ENCODE measurements at regions not wholly inside any gene's neighbourhood (a gene's known extent, or its start where the extent isn't known, plus 50 kb on each side); places are given as distances from the start of the nearest gene placed in this dataset.

- Histone ChIP-seq H3K4me3 (ENCODE audit: severe bottlenecking) (no peak overlapping the region), H3K27me3 (ENCODE audit: insufficient read depth, poor library complexity, severe bottlenecking) (no peaks in the 10 kb centered on the region), H3K36me3 (ENCODE audit: low read depth) (no peaks in the 10 kb centered on the region), H3K27ac (ENCODE audit: poor library complexity, severe bottlenecking) (no peak overlapping the region), H3K9me3 (ENCODE audit: severe bottlenecking) (no peaks in the 10 kb centered on the region), H3K4me1 (ENCODE audit: insufficient read depth, poor library complexity, severe bottlenecking) (no peaks in the 10 kb centered on the region)
- TF ChIP-seq CTCF (IDR thresholded peaks at IDR 0.05; ENCODE audit: poor library complexity, severe bottlenecking): no peak
- DNase-seq (ENCODE audit: low spot score) (no peak), ATAC-seq (ENCODE audit: low read depth) (no peak)
Observed at GRCh38 chr6:106022801-106023200, 63.3 kb upstream of the PRDM1 start.

- TF ChIP-seq CTCF (IDR thresholded peaks at IDR 0.05; ENCODE audit: poor library complexity, severe bottlenecking): no peak
- H3K9me3 ChIP-seq (ENCODE audit: severe bottlenecking): no peaks in the 10 kb centered on the region
Observed at GRCh38 chr6:106017454-106017853, 68.7 kb upstream of the PRDM1 start.

GRCh38 chr6:106014955-106015354, 71.2 kb upstream of the PRDM1 start:
- H3K4me3 ChIP-seq (ENCODE audit: severe bottlenecking): no peak overlapping the region

More at GRCh38 chr6:106017454-106017853, 68.7 kb upstream of the PRDM1 start:
- no peak overlapping the region for H3K27ac ChIP-seq (ENCODE audit: poor library complexity, severe bottlenecking)
- H3K4me1 ChIP-seq (ENCODE audit: insufficient read depth, poor library complexity, severe bottlenecking): no peaks in the 10 kb centered on the region
- no peak for DNase-seq (ENCODE audit: low spot score)
- ATAC-seq (ENCODE audit: low read depth): no peak
- H3K27me3 ChIP-seq (ENCODE audit: insufficient read depth, poor library complexity, severe bottlenecking): no peaks in the 10 kb centered on the region
- H3K4me3 ChIP-seq (ENCODE audit: severe bottlenecking): no peak overlapping the region
- no peaks in the 10 kb centered on the region for H3K36me3 ChIP-seq (ENCODE audit: low read depth)

GRCh38 chr6:106011476-106011875, 74.7 kb upstream of the PRDM1 start:
- no peak for TF ChIP-seq CTCF (IDR thresholded peaks at IDR 0.05; ENCODE audit: poor library complexity, severe bottlenecking)
- DNase-seq (ENCODE audit: low spot score) (no peak), ATAC-seq (ENCODE audit: low read depth) (no peak)
- H3K4me3 ChIP-seq (ENCODE audit: severe bottlenecking): no peak overlapping the region
- no peaks in the 10 kb centered on the region for H3K27me3 ChIP-seq (ENCODE audit: insufficient read depth, poor library complexity, severe bottlenecking)
- H3K27ac ChIP-seq (ENCODE audit: poor library complexity, severe bottlenecking): no peak overlapping the region
- H3K9me3 ChIP-seq (ENCODE audit: severe bottlenecking): no peaks in the 10 kb centered on the region
- H3K36me3 ChIP-seq (ENCODE audit: low read depth): no peaks in the 10 kb centered on the region
- H3K4me1 ChIP-seq (ENCODE audit: insufficient read depth, poor library complexity, severe bottlenecking): no peaks in the 10 kb centered on the region

More at GRCh38 chr6:106014955-106015354, 71.2 kb upstream of the PRDM1 start:
- H3K27ac ChIP-seq (ENCODE audit: poor library complexity, severe bottlenecking): no peak overlapping the region
- H3K4me1 ChIP-seq (ENCODE audit: insufficient read depth, poor library complexity, severe bottlenecking): no peaks in the 10 kb centered on the region
- H3K9me3 ChIP-seq (ENCODE audit: severe bottlenecking): no peaks in the 10 kb centered on the region
- ATAC-seq (ENCODE audit: low read depth) (no peak), DNase-seq (ENCODE audit: low spot score) (no peak)
- TF ChIP-seq CTCF (IDR thresholded peaks at IDR 0.05; ENCODE audit: poor library complexity, severe bottlenecking): no peak
- H3K27me3 ChIP-seq (ENCODE audit: insufficient read depth, poor library complexity, severe bottlenecking): no peaks in the 10 kb centered on the region
- H3K36me3 ChIP-seq (ENCODE audit: low read depth): no peaks in the 10 kb centered on the region

- Histone ChIP-seq H3K36me3 (ENCODE audit: low read depth) (no peaks in the 10 kb centered on the region), H3K27me3 (ENCODE audit: insufficient read depth, poor library complexity, severe bottlenecking) (no peaks in the 10 kb centered on the region), H3K4me1 (ENCODE audit: insufficient read depth, poor library complexity, severe bottlenecking) (no peaks in the 10 kb centered on the region), H3K27ac (ENCODE audit: poor library complexity, severe bottlenecking) (no peak overlapping the region), H3K9me3 (ENCODE audit: severe bottlenecking) (no peaks in the 10 kb centered on the region), H3K4me3 (ENCODE audit: severe bottlenecking) (no peak overlapping the region)
- no peak for TF ChIP-seq CTCF (IDR thresholded peaks at IDR 0.05; ENCODE audit: poor library complexity, severe bottlenecking)
- ATAC-seq (ENCODE audit: low read depth) (no peak), DNase-seq (ENCODE audit: low spot score) (no peak)
Observed at GRCh38 chr6:106005954-106006353, 80.2 kb upstream of the PRDM1 start.

Measured in RWPE2 (cell line).